ENCODE measurements at regions not wholly inside any gene's neighbourhood (a gene's known extent, or its start where the extent isn't known, plus 50 kb on each side); places are given as distances from the start of the nearest gene placed in this dataset.

GRCh38 chr2:219778189-219778588, 150.8 kb downstream of the SLC4A3 start:
- no peak for TF ChIP-seq CTCF (IDR thresholded peaks at IDR 0.05; ENCODE audit: control insufficient read depth, extremely low read depth, insufficient read depth)
- H3K4me3 ChIP-seq (ENCODE audit: low read depth, low read length): no peak overlapping the region
- no peak for DNase-seq (ENCODE audit: low read depth)

- no peak for DNase-seq (ENCODE audit: low read depth)
- TF ChIP-seq CTCF (IDR thresholded peaks at IDR 0.05; ENCODE audit: control insufficient read depth, extremely low read depth, insufficient read depth): no peak
- H3K4me3 ChIP-seq (ENCODE audit: low read depth, low read length): no peak overlapping the region
Observed at GRCh38 chr2:219782737-219783348, 155.4 kb downstream of the SLC4A3 start.

- DNase-seq (ENCODE audit: low read depth): no peak
- no peak for TF ChIP-seq CTCF (IDR thresholded peaks at IDR 0.05; ENCODE audit: control insufficient read depth, extremely low read depth, insufficient read depth)
- H3K4me3 ChIP-seq (ENCODE audit: low read depth, low read length): no peak overlapping the region
Observed at GRCh38 chr2:219783359-219783975, 156.0 kb downstream of the SLC4A3 start.

- TF ChIP-seq CTCF (IDR thresholded peaks at IDR 0.05; ENCODE audit: control insufficient read depth, extremely low read depth, insufficient read depth): no peak
- DNase-seq (ENCODE audit: low read depth): no peak
- H3K4me3 ChIP-seq (ENCODE audit: low read depth, low read length): no peak overlapping the region
Observed at GRCh38 chr2:219784178-219784577, 156.7 kb downstream of the SLC4A3 start.

- no peak for DNase-seq (ENCODE audit: low read depth)
- no peak overlapping the region for H3K4me3 ChIP-seq (ENCODE audit: low read depth, low read length)
- no peak for TF ChIP-seq CTCF (IDR thresholded peaks at IDR 0.05; ENCODE audit: control insufficient read depth, extremely low read depth, insufficient read depth)
Observed at GRCh38 chr2:219789476-219789875, 162.0 kb downstream of the SLC4A3 start.

- no peak overlapping the region for H3K4me3 ChIP-seq (ENCODE audit: low read depth, low read length)
- TF ChIP-seq CTCF (IDR thresholded peaks at IDR 0.05; ENCODE audit: control insufficient read depth, extremely low read depth, insufficient read depth): no peak
- DNase-seq (ENCODE audit: low read depth): no peak
Observed at GRCh38 chr2:219792446-219792845, 165.0 kb downstream of the SLC4A3 start.

- no peak for TF ChIP-seq CTCF (IDR thresholded peaks at IDR 0.05; ENCODE audit: control insufficient read depth, extremely low read depth, insufficient read depth)
- H3K4me3 ChIP-seq (ENCODE audit: low read depth, low read length): no peak overlapping the region
- DNase-seq (ENCODE audit: low read depth): no peak
Observed at GRCh38 chr2:219798430-219798829, 171.0 kb downstream of the SLC4A3 start.

All from LNCaP clone FGC (cell line).